H1 (cell line): ENCODE measurements at regions not wholly inside any gene's neighbourhood (a gene's known extent, or its start where the extent isn't known, plus 50 kb on each side); places are given as distances from the start of the nearest gene placed in this dataset.

ENCODE experiments used
- KDM4A ChIP-seq: IDR thresholded peaks from one replicate; pipeline ENCODE4 v1.7.1; 2012; ENCODE audit warnings: low read depth, mild to moderate bottlenecking, moderate library complexity, low read length, inconsistent platforms; ENCODE audit not compliant: severe bottlenecking
- POU5F1 ChIP-seq: IDR thresholded peaks from 2 replicates; pipeline ENCODE4 v1.6.1; 2011; ENCODE audit warnings: low read depth, mild to moderate bottlenecking, low read length, moderate library complexity
- TF ChIP-seq, protein P1 (sequence below): IDR thresholded peaks from 2 replicates; pipeline ENCODE4 v1.6.1; 2011; ENCODE audit warnings: low read depth, mild to moderate bottlenecking, low read length; ENCODE audit not compliant: insufficient read depth

DNA sequence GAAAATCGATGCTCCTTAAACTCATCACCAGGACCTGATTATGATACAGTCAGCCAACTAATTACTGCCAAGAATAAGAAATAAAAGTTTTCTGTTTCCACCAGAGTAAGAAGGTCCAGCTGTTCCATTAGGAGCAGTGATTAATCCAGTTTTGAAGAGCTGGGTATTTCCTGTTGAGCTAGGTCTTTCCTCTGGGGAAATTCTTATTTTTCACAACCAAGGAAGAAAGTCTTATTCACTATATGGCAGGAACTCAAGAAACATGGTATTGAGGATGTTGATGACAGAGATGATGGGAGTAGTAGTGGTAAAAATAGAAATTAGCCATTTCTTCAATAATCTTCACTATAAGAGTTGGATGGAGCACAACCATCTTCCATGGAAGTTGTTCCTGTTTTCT is 374.6 kb upstream of the RUNX1 start (continued):
- TF ChIP-seq, protein P1, sequence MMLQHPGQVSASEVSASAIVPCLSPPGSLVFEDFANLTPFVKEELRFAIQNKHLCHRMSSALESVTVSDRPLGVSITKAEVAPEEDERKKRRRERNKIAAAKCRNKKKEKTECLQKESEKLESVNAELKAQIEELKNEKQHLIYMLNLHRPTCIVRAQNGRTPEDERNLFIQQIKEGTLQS: no peak
- no peak for TF ChIP-seq KDM4A
- no peak for TF ChIP-seq POU5F1
